NCI-H2171 treated with DMSO at 0.1 percent for 48 hours (cell line): ENCODE measurements at regions not wholly inside any gene's neighbourhood (a gene's known extent, or its start where the extent isn't known, plus 50 kb on each side); places are given as distances from the start of the nearest gene placed in this dataset.

Source experiments
- DNase-seq: peaks from one replicate; lab custom pipeline; 2025; lab: John Stamatoyannopoulos, UW

DNA sequence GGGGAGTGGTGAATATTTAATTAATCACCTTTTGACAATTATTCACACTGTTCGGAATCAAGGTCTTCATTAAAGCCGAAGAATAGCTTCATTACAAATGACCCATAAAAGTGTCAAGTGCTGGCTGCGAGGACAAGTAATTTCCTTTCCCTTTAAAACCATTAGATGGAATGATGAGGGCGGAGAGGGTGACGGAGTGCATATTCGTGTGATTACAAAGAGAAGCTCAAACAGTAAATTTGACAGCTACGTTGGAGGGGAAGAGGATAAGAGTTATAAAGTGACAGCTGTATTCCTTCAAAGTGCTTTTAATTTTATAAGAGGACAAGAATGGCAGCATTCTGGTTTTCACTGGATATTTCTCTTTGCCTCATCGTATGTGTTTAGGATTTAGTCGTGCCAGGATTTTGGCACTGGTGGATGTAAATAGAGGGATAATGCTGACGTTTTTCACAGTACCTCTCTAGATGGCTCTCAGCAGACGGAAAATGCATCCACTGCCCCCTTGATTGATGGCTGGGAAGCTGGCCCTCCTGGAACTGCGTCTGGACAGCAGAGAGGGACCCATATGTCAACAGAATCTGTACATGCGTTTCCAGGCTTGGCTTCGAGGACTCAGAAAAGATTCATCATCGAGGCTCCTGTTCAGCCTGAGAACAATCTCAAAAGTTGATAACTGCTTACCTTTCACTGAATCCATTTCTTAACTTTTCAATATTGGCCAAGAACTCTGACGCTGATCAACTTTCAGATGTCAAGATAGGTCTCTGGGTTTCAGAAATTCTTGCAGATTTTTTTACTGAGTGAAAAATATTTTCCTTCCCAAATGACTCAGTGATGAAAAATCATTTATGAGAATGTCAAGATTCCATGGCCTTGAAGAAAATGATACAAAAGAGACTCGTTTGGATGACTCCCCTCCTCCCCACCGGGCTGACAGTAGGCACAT lies 50.4 kb upstream of the IRX2 start:
- no peak for DNase-seq
